ENCODE measurements at regions not wholly inside any gene's neighbourhood (a gene's known extent, or its start where the extent isn't known, plus 50 kb on each side); places are given as distances from the start of the nearest gene placed in this dataset.

DNA sequence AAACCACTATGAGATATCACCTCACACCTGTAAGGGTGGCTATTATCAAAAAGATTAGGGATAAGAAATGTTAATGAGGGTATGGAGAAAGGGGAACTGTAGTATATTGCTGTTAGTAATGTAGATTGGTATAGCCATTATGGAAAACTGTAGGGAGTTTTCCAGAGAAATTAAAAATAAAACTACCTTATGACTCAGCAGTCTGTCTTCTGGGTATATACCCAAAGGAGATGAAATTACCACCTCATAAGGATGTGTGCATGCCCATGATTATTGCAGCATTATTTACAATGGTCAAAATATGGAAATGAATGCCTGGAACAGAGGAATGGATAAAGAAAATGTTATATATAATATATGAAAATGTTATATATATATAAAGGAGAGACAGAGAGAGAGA lies 303.8 kb downstream of the METTL15 start:
- DNase-seq (ENCODE audit: low read depth in 2 of 2), result no peak

- no peak for DNase-seq (ENCODE audit: low read depth in 2 of 2)
These were observed 293.3 kb downstream of the METTL15 start for GRCh38 chr11:28401446-28401845.

GRCh38 chr11:28400331-28401100 lies 292.3 kb downstream of the METTL15 start:
- no peak for DNase-seq (ENCODE audit: low read depth in 2 of 2)

DNA sequence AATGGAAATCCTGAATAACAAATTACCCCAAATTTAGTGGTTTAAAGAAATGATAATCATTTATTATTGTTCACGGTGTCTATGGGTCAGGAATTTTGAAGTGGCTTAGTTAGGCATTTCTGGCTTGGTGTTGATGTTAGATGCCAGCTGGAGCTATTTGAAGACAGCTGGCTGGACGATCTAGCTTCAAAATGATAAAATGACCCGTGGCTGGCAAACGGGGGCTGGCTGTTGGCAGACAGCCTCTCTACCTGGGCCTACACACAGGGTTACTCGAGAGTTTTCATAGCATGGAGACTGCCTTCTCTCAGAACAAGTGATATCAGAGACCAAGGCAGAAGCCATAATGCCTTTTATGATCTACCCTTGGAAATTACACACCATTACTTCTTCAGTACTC lies 285.2 kb downstream of the METTL15 start:
- no peak for DNase-seq (ENCODE audit: low read depth in 2 of 2)

GRCh38 chr11:28384418-28384817 lies 276.2 kb downstream of the METTL15 start:
- no peak for DNase-seq (ENCODE audit: low read depth in 2 of 2)

GRCh38 chr11:28383456-28383855 lies 275.3 kb downstream of the METTL15 start:
- no peak for DNase-seq (ENCODE audit: low read depth in 2 of 2)

All from stimulated activated CD4-positive, alpha-beta T cell treated with anti-CD3 and anti-CD28 coated beads, Interleukin-12 subunit alpha, Interleukin-12 subunit beta, amount 100 ng/mL, for 24 hours (primary cell).